ENCODE measurements at regions not wholly inside any gene's neighbourhood (a gene's known extent, or its start where the extent isn't known, plus 50 kb on each side); places are given as distances from the start of the nearest gene placed in this dataset.

- TF ChIP-seq FOXM1 (IDR thresholded peaks at IDR 0.05; ENCODE audit: borderline replicate concordance) (no peak), CTBP1 (IDR thresholded peaks at IDR 0.05; ENCODE audit: borderline replicate concordance) (no peak), ELF4 (IDR thresholded peaks at IDR 0.05) (no peak), FOXK2 (IDR thresholded peaks at IDR 0.05) (no peak), SP1 (IDR thresholded peaks at IDR 0.05) (no peak), TARDBP (IDR thresholded peaks at IDR 0.05) (no peak), SUZ12 (IDR thresholded peaks at IDR 0.05) (no peak), FOXA1 (IDR thresholded peaks at IDR 0.05) (no peak), HDGF (IDR thresholded peaks at IDR 0.05; ENCODE audit: borderline replicate concordance) (no peak), LEF1 (IDR thresholded peaks at IDR 0.05; ENCODE audit: borderline replicate concordance) (no peak), NFRKB (IDR thresholded peaks at IDR 0.05) (no peak), ZNF384 (IDR thresholded peaks at IDR 0.05) (no peak), ARNT (IDR thresholded peaks at IDR 0.05) (no peak), BHLHE40 (IDR thresholded peaks at IDR 0.05; ENCODE audit: borderline replicate concordance) (no peak)
Observed at GRCh38 chr16:86020971-86021370, 122.0 kb downstream of the IRF8 start.
